GM21360 (cell line): ENCODE measurements at regions not wholly inside any gene's neighbourhood (a gene's known extent, or its start where the extent isn't known, plus 50 kb on each side); places are given as distances from the start of the nearest gene placed in this dataset.

Experiments
- ATAC-seq: cut with Tn5 transposase; IDR thresholded peaks from one replicate; pipeline ENCODE4 v1.9.1; 2021; ENCODE audit warnings: mild to moderate bottlenecking, moderate library complexity; ENCODE audit not compliant: unreplicated experiment

GRCh38 chr18:41842886-41843285 is 112.1 kb upstream of the PIK3C3 start:
- ATAC-seq, result no peak

GRCh38 chr18:41829647-41830516 is 125.2 kb upstream of the PIK3C3 start:
- no peak for ATAC-seq

- no peak for ATAC-seq
Measured at GRCh38 chr18:41828137-41828536, 126.9 kb upstream of the PIK3C3 start.

- ATAC-seq, result peak; percentile 63
Measured at GRCh38 chr18:41820784-41821183, 134.2 kb upstream of the PIK3C3 start.

GRCh38 chr18:41818381-41819355 is 136.4 kb upstream of the PIK3C3 start:
- no peak for ATAC-seq

GRCh38 chr18:41814651-41815050 is 140.4 kb upstream of the PIK3C3 start:
- ATAC-seq, result no peak

GRCh38 chr18:41809652-41810051 is 145.4 kb upstream of the PIK3C3 start:
- no peak for ATAC-seq

- ATAC-seq, result no peak
Measured at GRCh38 chr18:41805341-41805740, 149.7 kb upstream of the PIK3C3 start.

GRCh38 chr18:41798879-41799278 is 156.2 kb upstream of the PIK3C3 start:
- ATAC-seq, result no peak

GRCh38 chr18:41790687-41791086 is 164.3 kb upstream of the PIK3C3 start:
- no peak for ATAC-seq

GRCh38 chr18:41789001-41789400 is 166.0 kb upstream of the PIK3C3 start:
- ATAC-seq, result no peak

GRCh38 chr18:41783879-41784278 is 171.2 kb upstream of the PIK3C3 start:
- ATAC-seq, result no peak

GRCh38 chr18:41783065-41783818 is 171.8 kb upstream of the PIK3C3 start:
- no peak for ATAC-seq

GRCh38 chr18:41771973-41772372 is 183.1 kb upstream of the PIK3C3 start:
- no peak for ATAC-seq

- no peak for ATAC-seq
Measured at GRCh38 chr18:41769265-41769664, 185.8 kb upstream of the PIK3C3 start.

GRCh38 chr18:41768467-41768866 is 186.6 kb upstream of the PIK3C3 start:
- ATAC-seq, result no peak

- no peak for ATAC-seq
Measured at GRCh38 chr18:41767960-41768359, 187.1 kb upstream of the PIK3C3 start.

GRCh38 chr18:41765460-41765859 is 189.6 kb upstream of the PIK3C3 start:
- ATAC-seq, result no peak

GRCh38 chr18:41763361-41763760 is 191.7 kb upstream of the PIK3C3 start:
- no peak for ATAC-seq

- ATAC-seq, result no peak
Measured at GRCh38 chr18:41761333-41762018, 193.6 kb upstream of the PIK3C3 start.
